ENCODE measurements at regions not wholly inside any gene's neighbourhood (a gene's known extent, or its start where the extent isn't known, plus 50 kb on each side); places are given as distances from the start of the nearest gene placed in this dataset.

- H3K27me3 ChIP-seq (ENCODE audit: low read length) = peaks cover 5% of the 10 kb centered on the region; the same call in 1 of the 2 replicates
- no peaks in the 10 kb centered on the region for H3K79me2 ChIP-seq (ENCODE audit: insufficient read depth, low read length)
Measured at GRCh38 chr9:89720696-89721175, 115.9 kb downstream of the GADD45G start.

GRCh38 chr9:89721176-89721700, 116.4 kb downstream of the GADD45G start:
- no peak overlapping the region for H2AFZ ChIP-seq (ENCODE audit: low read depth, low read length, severe bottlenecking)

More at GRCh38 chr9:89720696-89721175, 115.9 kb downstream of the GADD45G start:
- no peaks in the 10 kb centered on the region for H3F3A ChIP-seq (ENCODE audit: insufficient read depth)
- no peak overlapping the region for H3K9ac ChIP-seq (ENCODE audit: low read length)
- no peak overlapping the region for H3K4me2 ChIP-seq (ENCODE audit: low read depth, low read length, poor library complexity, severe bottlenecking)
- no peaks in the 10 kb centered on the region for H4K20me1 ChIP-seq (ENCODE audit: low read depth, low read length)
- H3K4me3 ChIP-seq (ENCODE audit: insufficient read depth, low read length, poor library complexity, severe bottlenecking) = no peak overlapping the region
- H3K9me3 ChIP-seq (ENCODE audit: insufficient read depth, low read length) = no peaks in the 10 kb centered on the region
- H3K27ac ChIP-seq (ENCODE audit: low read depth, low read length) = no peak overlapping the region
- H3K36me3 ChIP-seq (ENCODE audit: low read length) = no peaks in the 10 kb centered on the region
- no peak overlapping the region for H2AFZ ChIP-seq (ENCODE audit: low read depth, low read length, severe bottlenecking)
- no peaks in the 10 kb centered on the region for H3K9me2 ChIP-seq (replicated peaks; ENCODE audit: insufficient read depth, low read length)
- TF ChIP-seq CTCF (IDR thresholded peaks at IDR 0.05; ENCODE audit: insufficient read depth, low read length, poor library complexity, severe bottlenecking) (no peak), EZH2phosphoT487 (conservative IDR thresholded peaks at IDR 0.05; ENCODE audit: low read length) (no peak)

GRCh38 chr9:89721971-89722530, 117.2 kb downstream of the GADD45G start:
- no peak for TF ChIP-seq EZH2phosphoT487 (conservative IDR thresholded peaks at IDR 0.05; ENCODE audit: low read length)
- TF ChIP-seq CTCF (IDR thresholded peaks at IDR 0.05; ENCODE audit: insufficient read depth, low read length, poor library complexity, severe bottlenecking) = no peak

More at GRCh38 chr9:89721176-89721700, 116.4 kb downstream of the GADD45G start:
- TF ChIP-seq CTCF (IDR thresholded peaks at IDR 0.05; ENCODE audit: insufficient read depth, low read length, poor library complexity, severe bottlenecking) = no peak
- no peak for TF ChIP-seq EZH2phosphoT487 (conservative IDR thresholded peaks at IDR 0.05; ENCODE audit: low read length)
- Histone ChIP-seq H3K79me2 (ENCODE audit: insufficient read depth, low read length) (no peaks in the 10 kb centered on the region), H3K27me3 (ENCODE audit: low read length) (peaks cover 5% of the 10 kb centered on the region; the same call in 1 of the 2 replicates), H3K9ac (ENCODE audit: low read length) (no peak overlapping the region), H3K36me3 (ENCODE audit: low read length) (no peaks in the 10 kb centered on the region), H4K20me1 (ENCODE audit: low read depth, low read length) (no peaks in the 10 kb centered on the region), H3K4me2 (ENCODE audit: low read depth, low read length, poor library complexity, severe bottlenecking) (no peak overlapping the region), H3K4me3 (ENCODE audit: insufficient read depth, low read length, poor library complexity, severe bottlenecking) (no peak overlapping the region), H3F3A (ENCODE audit: insufficient read depth) (no peaks in the 10 kb centered on the region), H3K9me2 (replicated peaks; ENCODE audit: insufficient read depth, low read length) (no peaks in the 10 kb centered on the region), H3K9me3 (ENCODE audit: insufficient read depth, low read length) (no peaks in the 10 kb centered on the region), H3K27ac (ENCODE audit: low read depth, low read length) (no peak overlapping the region)

More at GRCh38 chr9:89721971-89722530, 117.2 kb downstream of the GADD45G start:
- Histone ChIP-seq H3K4me2 (ENCODE audit: low read depth, low read length, poor library complexity, severe bottlenecking) (no peak overlapping the region), H3K27ac (ENCODE audit: low read depth, low read length) (no peak overlapping the region), H3K4me3 (ENCODE audit: insufficient read depth, low read length, poor library complexity, severe bottlenecking) (no peak overlapping the region), H3K27me3 (ENCODE audit: low read length) (peaks cover 5% of the 10 kb centered on the region; the same call in 1 of the 2 replicates), H3K79me2 (ENCODE audit: insufficient read depth, low read length) (no peaks in the 10 kb centered on the region), H3K36me3 (ENCODE audit: low read length) (no peaks in the 10 kb centered on the region), H3K9me3 (ENCODE audit: insufficient read depth, low read length) (no peaks in the 10 kb centered on the region), H3K9ac (ENCODE audit: low read length) (no peak overlapping the region), H2AFZ (ENCODE audit: low read depth, low read length, severe bottlenecking) (no peak overlapping the region), H3F3A (ENCODE audit: insufficient read depth) (no peaks in the 10 kb centered on the region), H4K20me1 (ENCODE audit: low read depth, low read length) (no peaks in the 10 kb centered on the region), H3K9me2 (replicated peaks; ENCODE audit: insufficient read depth, low read length) (no peaks in the 10 kb centered on the region)

All from SU-DHL-6 (cell line).